ENCODE measurements at regions not wholly inside any gene's neighbourhood (a gene's known extent, or its start where the extent isn't known, plus 50 kb on each side); places are given as distances from the start of the nearest gene placed in this dataset.

- no peaks in the 10 kb centered on the region for H4K20me1 ChIP-seq (ENCODE audit: insufficient read depth)
- H3K27ac ChIP-seq (ENCODE audit: low read length): no peak overlapping the region
- H3K27me3 ChIP-seq (ENCODE audit: insufficient read depth, low read depth, low read length): no peaks in the 10 kb centered on the region
- no peak overlapping the region for H3K4me3 ChIP-seq (ENCODE audit: low read length)
- no peak overlapping the region for H2AFZ ChIP-seq (ENCODE audit: low read depth, low read length)
- H3F3A ChIP-seq (ENCODE audit: insufficient read depth, low read length, poor library complexity, severe bottlenecking): peaks cover 3% of the 10 kb centered on the region
- no peak overlapping the region for H3K4me2 ChIP-seq (ENCODE audit: low read length)
- no peaks in the 10 kb centered on the region for H3K36me3 ChIP-seq (ENCODE audit: insufficient read depth, low read length)
- H3K9me2 ChIP-seq (ENCODE audit: insufficient read depth, low read length): no peaks in the 10 kb centered on the region
- no peaks in the 10 kb centered on the region for H3K9me3 ChIP-seq (ENCODE audit: low read length)
- TF ChIP-seq POLR2AphosphoS5 (IDR thresholded peaks at IDR 0.05) (no peak), SMC3 (conservative IDR thresholded peaks at IDR 0.05; ENCODE audit: poor library complexity) (no peak), MXI1 (conservative IDR thresholded peaks at IDR 0.05; ENCODE audit: poor library complexity, severe bottlenecking) (no peak), EP300 (conservative IDR thresholded peaks at IDR 0.05; ENCODE audit: poor library complexity, severe bottlenecking) (no peak), EZH2 (IDR thresholded peaks at IDR 0.05; ENCODE audit: borderline replicate concordance, insufficient read depth, low read length, poor library complexity, severe bottlenecking) (no peak), RAD21 (conservative IDR thresholded peaks at IDR 0.05) (no peak), TAF1 (IDR thresholded peaks at IDR 0.05; ENCODE audit: low read depth) (no peak)
- TF ChIP-seq, protein P1, sequence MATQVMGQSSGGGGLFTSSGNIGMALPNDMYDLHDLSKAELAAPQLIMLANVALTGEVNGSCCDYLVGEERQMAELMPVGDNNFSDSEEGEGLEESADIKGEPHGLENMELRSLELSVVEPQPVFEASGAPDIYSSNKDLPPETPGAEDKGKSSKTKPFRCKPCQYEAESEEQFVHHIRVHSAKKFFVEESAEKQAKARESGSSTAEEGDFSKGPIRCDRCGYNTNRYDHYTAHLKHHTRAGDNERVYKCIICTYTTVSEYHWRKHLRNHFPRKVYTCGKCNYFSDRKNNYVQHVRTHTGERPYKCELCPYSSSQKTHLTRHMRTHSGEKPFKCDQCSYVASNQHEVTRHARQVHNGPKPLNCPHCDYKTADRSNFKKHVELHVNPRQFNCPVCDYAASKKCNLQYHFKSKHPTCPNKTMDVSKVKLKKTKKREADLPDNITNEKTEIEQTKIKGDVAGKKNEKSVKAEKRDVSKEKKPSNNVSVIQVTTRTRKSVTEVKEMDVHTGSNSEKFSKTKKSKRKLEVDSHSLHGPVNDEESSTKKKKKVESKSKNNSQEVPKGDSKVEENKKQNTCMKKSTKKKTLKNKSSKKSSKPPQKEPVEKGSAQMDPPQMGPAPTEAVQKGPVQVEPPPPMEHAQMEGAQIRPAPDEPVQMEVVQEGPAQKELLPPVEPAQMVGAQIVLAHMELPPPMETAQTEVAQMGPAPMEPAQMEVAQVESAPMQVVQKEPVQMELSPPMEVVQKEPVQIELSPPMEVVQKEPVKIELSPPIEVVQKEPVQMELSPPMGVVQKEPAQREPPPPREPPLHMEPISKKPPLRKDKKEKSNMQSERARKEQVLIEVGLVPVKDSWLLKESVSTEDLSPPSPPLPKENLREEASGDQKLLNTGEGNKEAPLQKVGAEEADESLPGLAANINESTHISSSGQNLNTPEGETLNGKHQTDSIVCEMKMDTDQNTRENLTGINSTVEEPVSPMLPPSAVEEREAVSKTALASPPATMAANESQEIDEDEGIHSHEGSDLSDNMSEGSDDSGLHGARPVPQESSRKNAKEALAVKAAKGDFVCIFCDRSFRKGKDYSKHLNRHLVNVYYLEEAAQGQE (IDR thresholded peaks at IDR 0.05; ENCODE audit: borderline replicate concordance): no peak
- TF ChIP-seq, protein P2, sequence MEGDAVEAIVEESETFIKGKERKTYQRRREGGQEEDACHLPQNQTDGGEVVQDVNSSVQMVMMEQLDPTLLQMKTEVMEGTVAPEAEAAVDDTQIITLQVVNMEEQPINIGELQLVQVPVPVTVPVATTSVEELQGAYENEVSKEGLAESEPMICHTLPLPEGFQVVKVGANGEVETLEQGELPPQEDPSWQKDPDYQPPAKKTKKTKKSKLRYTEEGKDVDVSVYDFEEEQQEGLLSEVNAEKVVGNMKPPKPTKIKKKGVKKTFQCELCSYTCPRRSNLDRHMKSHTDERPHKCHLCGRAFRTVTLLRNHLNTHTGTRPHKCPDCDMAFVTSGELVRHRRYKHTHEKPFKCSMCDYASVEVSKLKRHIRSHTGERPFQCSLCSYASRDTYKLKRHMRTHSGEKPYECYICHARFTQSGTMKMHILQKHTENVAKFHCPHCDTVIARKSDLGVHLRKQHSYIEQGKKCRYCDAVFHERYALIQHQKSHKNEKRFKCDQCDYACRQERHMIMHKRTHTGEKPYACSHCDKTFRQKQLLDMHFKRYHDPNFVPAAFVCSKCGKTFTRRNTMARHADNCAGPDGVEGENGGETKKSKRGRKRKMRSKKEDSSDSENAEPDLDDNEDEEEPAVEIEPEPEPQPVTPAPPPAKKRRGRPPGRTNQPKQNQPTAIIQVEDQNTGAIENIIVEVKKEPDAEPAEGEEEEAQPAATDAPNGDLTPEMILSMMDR (IDR thresholded peaks at IDR 0.05; ENCODE audit: poor library complexity, severe bottlenecking): no peak
- no peaks in the 10 kb centered on the region for H3K79me2 ChIP-seq (replicated peaks; ENCODE audit: insufficient read depth, low read length)
- H3K9ac ChIP-seq (ENCODE audit: low read length): no peak overlapping the region
Observed at GRCh38 chr2:236816197-236817170, 246.9 kb downstream of the ACKR3 start.

DNA sequence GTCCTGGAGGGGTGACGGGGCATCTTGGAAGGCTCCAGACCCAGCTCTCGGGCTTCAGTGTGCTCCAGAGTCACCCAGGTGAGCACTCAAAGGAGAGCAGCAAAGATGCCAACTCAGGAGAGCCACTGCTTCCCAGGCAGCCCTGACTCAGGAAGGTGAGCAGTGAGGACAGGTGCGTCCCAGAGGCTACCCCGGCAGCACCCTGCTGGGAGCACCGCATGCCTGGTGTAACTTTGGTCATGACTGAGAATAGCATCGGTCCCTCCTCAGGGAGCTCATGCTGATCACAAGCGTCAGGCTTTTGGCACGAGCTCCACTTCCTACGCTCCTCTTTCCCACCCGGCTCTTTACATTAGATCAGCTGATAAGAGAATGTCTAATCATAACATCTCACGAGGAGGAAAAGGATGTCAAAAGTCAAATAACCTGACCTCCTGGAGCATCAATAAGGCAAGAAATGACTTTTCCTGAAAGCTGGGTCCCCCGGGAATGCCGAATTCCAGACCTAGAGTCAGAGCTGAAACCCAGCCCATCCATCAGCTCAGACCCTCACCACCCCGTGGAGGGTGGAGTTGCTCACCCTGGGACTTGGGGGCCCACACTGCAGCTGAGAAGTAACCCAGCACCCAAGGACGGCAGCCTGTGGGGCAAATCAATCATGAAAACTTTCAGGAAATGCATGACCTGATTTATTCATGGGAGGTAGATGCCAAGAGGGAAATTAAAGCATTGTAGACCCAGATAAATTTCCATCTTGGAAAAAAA is 248.8 kb downstream of the ACKR3 start:
- Histone ChIP-seq H3K9ac (ENCODE audit: low read length) (no peak overlapping the region), H3K27me3 (ENCODE audit: insufficient read depth, low read depth, low read length) (no peaks in the 10 kb centered on the region), H2AFZ (ENCODE audit: low read depth, low read length) (no peak overlapping the region), H3F3A (ENCODE audit: insufficient read depth, low read length, poor library complexity, severe bottlenecking) (peaks cover 3% of the 10 kb centered on the region), H3K4me2 (ENCODE audit: low read length) (no peak overlapping the region), H3K9me2 (ENCODE audit: insufficient read depth, low read length) (no peaks in the 10 kb centered on the region), H3K36me3 (ENCODE audit: insufficient read depth, low read length) (no peaks in the 10 kb centered on the region), H3K27ac (ENCODE audit: low read length) (no peak overlapping the region), H4K20me1 (ENCODE audit: insufficient read depth) (no peaks in the 10 kb centered on the region), H3K79me2 (replicated peaks; ENCODE audit: insufficient read depth, low read length) (no peaks in the 10 kb centered on the region), H3K4me3 (ENCODE audit: low read length) (no peak overlapping the region), H3K9me3 (ENCODE audit: low read length) (no peaks in the 10 kb centered on the region)
- TF ChIP-seq POLR2AphosphoS5 (IDR thresholded peaks at IDR 0.05) (no peak), RAD21 (conservative IDR thresholded peaks at IDR 0.05) (no peak), SMC3 (conservative IDR thresholded peaks at IDR 0.05; ENCODE audit: poor library complexity) (no peak), MXI1 (conservative IDR thresholded peaks at IDR 0.05; ENCODE audit: poor library complexity, severe bottlenecking) (no peak), EP300 (conservative IDR thresholded peaks at IDR 0.05; ENCODE audit: poor library complexity, severe bottlenecking) (no peak), TAF1 (IDR thresholded peaks at IDR 0.05; ENCODE audit: low read depth) (no peak), EZH2 (IDR thresholded peaks at IDR 0.05; ENCODE audit: borderline replicate concordance, insufficient read depth, low read length, poor library complexity, severe bottlenecking) (no peak)
- TF ChIP-seq, protein P1 (IDR thresholded peaks at IDR 0.05; ENCODE audit: borderline replicate concordance): no peak
- TF ChIP-seq, protein P2 (IDR thresholded peaks at IDR 0.05; ENCODE audit: poor library complexity, severe bottlenecking): no peak

Measured in neural cell (in vitro differentiated cells).